ENCODE measurements at regions not wholly inside any gene's neighbourhood (a gene's known extent, or its start where the extent isn't known, plus 50 kb on each side); places are given as distances from the start of the nearest gene placed in this dataset.

- TF ChIP-seq, protein P1, sequence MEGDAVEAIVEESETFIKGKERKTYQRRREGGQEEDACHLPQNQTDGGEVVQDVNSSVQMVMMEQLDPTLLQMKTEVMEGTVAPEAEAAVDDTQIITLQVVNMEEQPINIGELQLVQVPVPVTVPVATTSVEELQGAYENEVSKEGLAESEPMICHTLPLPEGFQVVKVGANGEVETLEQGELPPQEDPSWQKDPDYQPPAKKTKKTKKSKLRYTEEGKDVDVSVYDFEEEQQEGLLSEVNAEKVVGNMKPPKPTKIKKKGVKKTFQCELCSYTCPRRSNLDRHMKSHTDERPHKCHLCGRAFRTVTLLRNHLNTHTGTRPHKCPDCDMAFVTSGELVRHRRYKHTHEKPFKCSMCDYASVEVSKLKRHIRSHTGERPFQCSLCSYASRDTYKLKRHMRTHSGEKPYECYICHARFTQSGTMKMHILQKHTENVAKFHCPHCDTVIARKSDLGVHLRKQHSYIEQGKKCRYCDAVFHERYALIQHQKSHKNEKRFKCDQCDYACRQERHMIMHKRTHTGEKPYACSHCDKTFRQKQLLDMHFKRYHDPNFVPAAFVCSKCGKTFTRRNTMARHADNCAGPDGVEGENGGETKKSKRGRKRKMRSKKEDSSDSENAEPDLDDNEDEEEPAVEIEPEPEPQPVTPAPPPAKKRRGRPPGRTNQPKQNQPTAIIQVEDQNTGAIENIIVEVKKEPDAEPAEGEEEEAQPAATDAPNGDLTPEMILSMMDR (IDR thresholded peaks at IDR 0.05) = no peak
- TF ChIP-seq POLR2A (IDR thresholded peaks at IDR 0.05) = no peak
These were observed 619.8 kb downstream of the TBL1XR1 start for GRCh38 chr3:176577447-176577846.

All from lower leg skin (tissue), 3 donors.